ENCODE measurements at regions not wholly inside any gene's neighbourhood (a gene's known extent, or its start where the extent isn't known, plus 50 kb on each side); places are given as distances from the start of the nearest gene placed in this dataset.

- no peak for DNase-seq
- intact Hi-C loops (cut with micrococcal nuclease), result no loop called here
- ATAC-seq, result no peak
Observed at GRCh38 chr15:88385078-88385700, 82.0 kb downstream of the MRPL46 start.

GRCh38 chr15:88383354-88383753, 83.8 kb downstream of the MRPL46 start:
- DNase-seq (peak; percentile 41), ATAC-seq (peak; percentile 91)
- intact Hi-C loops (cut with micrococcal nuclease), result no loop called here

- intact Hi-C loops (cut with micrococcal nuclease), result no loop called here
- ATAC-seq (peak; percentile 55), DNase-seq (no peak)
Observed at GRCh38 chr15:88382482-88382983, 84.7 kb downstream of the MRPL46 start.

GRCh38 chr15:88378188-88378637, 89.0 kb downstream of the MRPL46 start:
- DNase-seq, result no peak
- ATAC-seq, result no peak
- intact Hi-C loops (cut with micrococcal nuclease), result no loop called here

GRCh38 chr15:88377509-88377908, 89.7 kb downstream of the MRPL46 start:
- DNase-seq (no peak), ATAC-seq (no peak)
- intact Hi-C loops (cut with micrococcal nuclease), result no loop called here

GRCh38 chr15:88376574-88377174, 90.5 kb downstream of the MRPL46 start:
- no peak for DNase-seq
- no peak for ATAC-seq
- intact Hi-C loops (cut with micrococcal nuclease), result no loop called here

- intact Hi-C loops (cut with micrococcal nuclease), result no loop called here
- ATAC-seq, result no peak
- DNase-seq, result no peak
Observed at GRCh38 chr15:88375234-88375927, 91.8 kb downstream of the MRPL46 start.

GRCh38 chr15:88365124-88365523, 102.1 kb downstream of the MRPL46 start:
- DNase-seq, result no peak
- ATAC-seq, result no peak
- intact Hi-C loops (cut with micrococcal nuclease), result no loop called here

- no peak for ATAC-seq
- intact Hi-C loops (cut with micrococcal nuclease), result no loop called here
Observed at GRCh38 chr15:88348579-88349230, 92.2 kb upstream of the NTRK3 start.

GRCh38 chr15:88345962-88346361, 89.4 kb upstream of the NTRK3 start:
- intact Hi-C loops (cut with micrococcal nuclease), result no loop called here
- DNase-seq, result no peak
- no peak for ATAC-seq

More at GRCh38 chr15:88348579-88349230, 92.2 kb upstream of the NTRK3 start:
- no peak for DNase-seq

GRCh38 chr15:88344786-88345185, 88.2 kb upstream of the NTRK3 start:
- intact Hi-C loops (cut with micrococcal nuclease), result no loop called here
- DNase-seq (no peak), ATAC-seq (no peak)

- intact Hi-C loops (cut with micrococcal nuclease), result no loop called here
- DNase-seq (no peak), ATAC-seq (no peak)
Observed at GRCh38 chr15:88342666-88343065, 86.1 kb upstream of the NTRK3 start.

- ATAC-seq (no peak), DNase-seq (no peak)
- intact Hi-C loops (cut with micrococcal nuclease), result no loop called here
Observed at GRCh38 chr15:88341653-88342052, 85.1 kb upstream of the NTRK3 start.

- ATAC-seq, result no peak
- intact Hi-C loops (cut with micrococcal nuclease), result no loop called here
- no peak for DNase-seq
Observed at GRCh38 chr15:88341006-88341405, 84.5 kb upstream of the NTRK3 start.

- DNase-seq, result no peak
- intact Hi-C loops (cut with micrococcal nuclease), result no loop called here
- ATAC-seq, result peak; percentile 31
Observed at GRCh38 chr15:88337993-88338392, 81.5 kb upstream of the NTRK3 start.

- no peak for ATAC-seq
- intact Hi-C loops (cut with micrococcal nuclease), result no loop called here
Observed at GRCh38 chr15:88335074-88335473, 78.5 kb upstream of the NTRK3 start.

GRCh38 chr15:88334436-88334835, 77.9 kb upstream of the NTRK3 start:
- ATAC-seq, result no peak
- intact Hi-C loops (cut with micrococcal nuclease), result no loop called here
- no peak for DNase-seq

More at GRCh38 chr15:88335074-88335473, 78.5 kb upstream of the NTRK3 start:
- DNase-seq, result no peak

GRCh38 chr15:88331291-88331690, 74.8 kb upstream of the NTRK3 start:
- intact Hi-C loops (cut with micrococcal nuclease), result no loop called here
- DNase-seq (peak; percentile 43), ATAC-seq (no peak)

- ATAC-seq (no peak), DNase-seq (no peak)
- intact Hi-C loops (cut with micrococcal nuclease), result no loop called here
Observed at GRCh38 chr15:88326924-88327323, 70.4 kb upstream of the NTRK3 start.

- intact Hi-C loops (cut with micrococcal nuclease), result no loop called here
Observed at GRCh38 chr15:88324741-88325065, 68.2 kb upstream of the NTRK3 start.

More at GRCh38 chr15:88324741-88325065, 68.2 kb upstream of the NTRK3 start:
- DNase-seq, result no peak
- no peak for ATAC-seq
